ENCODE measurements at regions not wholly inside any gene's neighbourhood (a gene's known extent, or its start where the extent isn't known, plus 50 kb on each side); places are given as distances from the start of the nearest gene placed in this dataset.

- no peak for DNase-seq
Observed at GRCh38 chr4:32128549-32128948, 1408.4 kb downstream of the PCDH7 start.

- no peak for DNase-seq
Observed at GRCh38 chr4:32129967-32130366, 1409.8 kb downstream of the PCDH7 start.

- DNase-seq: no peak
Observed at GRCh38 chr4:32133141-32133540, 1413.0 kb downstream of the PCDH7 start.

GRCh38 chr4:32133734-32134133, 1413.6 kb downstream of the PCDH7 start:
- DNase-seq: no peak

GRCh38 chr4:32135642-32136041, 1415.5 kb downstream of the PCDH7 start:
- DNase-seq: no peak

- DNase-seq: no peak
Observed at GRCh38 chr4:32136081-32136787, 1416.1 kb downstream of the PCDH7 start.

- no peak for DNase-seq
Observed at GRCh38 chr4:32140636-32141035, 1420.5 kb downstream of the PCDH7 start.

GRCh38 chr4:32142075-32142474, 1421.9 kb downstream of the PCDH7 start:
- DNase-seq: no peak

- DNase-seq: no peak
Observed at GRCh38 chr4:32145987-32146386, 1425.8 kb downstream of the PCDH7 start.

- DNase-seq: no peak
Observed at GRCh38 chr4:32147446-32148085, 1427.4 kb downstream of the PCDH7 start.

- DNase-seq: no peak
Observed at GRCh38 chr4:32148111-32148666, 1428.0 kb downstream of the PCDH7 start.

GRCh38 chr4:32158961-32159360, 1438.8 kb downstream of the PCDH7 start:
- DNase-seq: no peak

- DNase-seq: peak in 1 of 3 donors; percentile 4
Observed at GRCh38 chr4:32161392-32161791, 1441.2 kb downstream of the PCDH7 start.

- peak in 1 of 3 donors; percentile 23 for DNase-seq
Observed at GRCh38 chr4:32163125-32163524, 1443.0 kb downstream of the PCDH7 start.

GRCh38 chr4:32169841-32170240, 1449.7 kb downstream of the PCDH7 start:
- no peak for DNase-seq

GRCh38 chr4:32172086-32172485, 1451.9 kb downstream of the PCDH7 start:
- DNase-seq: no peak

GRCh38 chr4:32172761-32173160, 1452.6 kb downstream of the PCDH7 start:
- DNase-seq: no peak

GRCh38 chr4:32180086-32180485, 1459.9 kb downstream of the PCDH7 start:
- no peak for DNase-seq

- no peak for DNase-seq
Observed at GRCh38 chr4:32184186-32184585, 1464.0 kb downstream of the PCDH7 start.

GRCh38 chr4:32189130-32189529, 1469.0 kb downstream of the PCDH7 start:
- no peak for DNase-seq

- DNase-seq: no peak
Observed at GRCh38 chr4:32189788-32190187, 1469.6 kb downstream of the PCDH7 start.

- no peak for DNase-seq
Observed at GRCh38 chr4:32191961-32192360, 1471.8 kb downstream of the PCDH7 start.

GRCh38 chr4:32192363-32192762, 1472.2 kb downstream of the PCDH7 start:
- no peak for DNase-seq

- no peak for DNase-seq
Observed at GRCh38 chr4:32192991-32193390, 1472.8 kb downstream of the PCDH7 start.

Measured in suppressor macrophage treated with lipopolysaccharide for 1 hour (primary cell).